CD4-positive, alpha-beta T cell (primary cell): ENCODE measurements at regions not wholly inside any gene's neighbourhood (a gene's known extent, or its start where the extent isn't known, plus 50 kb on each side); places are given as distances from the start of the nearest gene placed in this dataset.

ENCODE experiments used
- ATAC-seq: fragments of 200-7000 bp; cut with Tn5 transposase; one replicate; pipeline ENCODE4 v1.10.0; 2022; ENCODE audit warnings: mild to moderate bottlenecking; ENCODE audit not compliant: poor library complexity
- CTCF ChIA-PET: fragments of 350-600 bp; sonication (Branson Sonifier 250); formaldehyde crosslinking; loops from one replicate; lab custom pipeline; 2021; ENCODE audit warnings: antibody characterized with exemption, inconsistent platforms; lab: Charles Lee
- POLR2A ChIA-PET: fragments of 350-600 bp; sonication (Branson Sonifier 250); formaldehyde crosslinking; loops from one replicate; lab custom pipeline; 2021; ENCODE audit warnings: antibody characterized with exemption, inconsistent platforms; lab: Charles Lee
- DNase-seq, 14 experiments: peaks; one replicate each; pipeline ENCODE4 v3.0.0-alpha.2; 2013 to 2020; ENCODE audit warnings: mixed read lengths in 2 of 14
- H3K27ac ChIP-seq, 2 donors: one replicate each; pipeline versions ENCODE4 v1.5.1 to v1.7.0; 2013; ENCODE audit warnings: low read length in 2 of 2, low read depth in 1 of 2, mild to moderate bottlenecking in 1 of 2
- H3K27me3 ChIP-seq, 2 experiments: 1 replicate in 1 of 2; 2 replicates in 1 of 2; pipeline versions ENCODE4 v1.6.1 to v1.7.0; 2013; ENCODE audit warnings: low read length in 2 of 2, control low read depth in 1 of 2, mild to moderate bottlenecking in 1 of 2, moderate library complexity in 1 of 2; ENCODE audit not compliant: insufficient read depth in 2 of 2, control insufficient read depth in 1 of 2
- H3K36me3 ChIP-seq: one replicate; pipeline ENCODE4 v1.6.1; 2013; ENCODE audit warnings: low read length, control low read depth; ENCODE audit not compliant: insufficient read depth
- H3K4me1 ChIP-seq: one replicate; pipeline ENCODE4 v1.6.1; 2013; ENCODE audit warnings: low read length, control low read depth; ENCODE audit not compliant: insufficient read depth
- H3K4me3 ChIP-seq: one replicate; pipeline ENCODE4 v1.5.1; 2013; ENCODE audit warnings: mild to moderate bottlenecking, low read length, moderate library complexity
- H3K9me3 ChIP-seq, 2 experiments: 1 replicate in 1 of 2; 2 replicates in 1 of 2; pipeline versions ENCODE4 v1.6.1 to v1.7.0; 2013; ENCODE audit warnings: low read length in 2 of 2, mild to moderate bottlenecking in 2 of 2, control low read depth in 1 of 2, moderate library complexity in 1 of 2; ENCODE audit not compliant: control insufficient read depth in 1 of 2, insufficient read depth in 1 of 2
- H3K27ac Mint-ChIP-seq: one replicate; pipeline ENCODE4 v1.8.0; 2020; ENCODE audit warnings: mixed read lengths
- H3K27me3 Mint-ChIP-seq: one replicate; pipeline ENCODE4 v1.8.0; 2021; ENCODE audit warnings: mixed read lengths
- H3K36me3 Mint-ChIP-seq: one replicate; pipeline ENCODE4 v1.8.0; 2021; ENCODE audit warnings: low read depth, mixed read lengths
- H3K4me1 Mint-ChIP-seq: one replicate; pipeline ENCODE4 v1.8.0; 2021; ENCODE audit warnings: low read depth, mixed read lengths
- H3K4me3 Mint-ChIP-seq: one replicate; pipeline ENCODE4 v1.8.0; 2020; ENCODE audit warnings: mild to moderate bottlenecking, mixed read lengths
- H3K9me3 Mint-ChIP-seq: one replicate; pipeline ENCODE4 v1.8.0; 2020; ENCODE audit warnings: mixed read lengths
- intact Hi-C, 2 experiments: fragments of 100-400 bp; cut with DNase I in 1 of 2; cut with micrococcal nuclease in 1 of 2; formaldehyde crosslinking; loops; one replicate each; pipeline versions ENCODE4 v1.15.1 to v1.9.0; 2023 to 2025; cut with DNase I, micrococcal nuclease
- TF ChIP-seq, protein P1 (sequence below): fragments of 200-600 bp; IDR thresholded peaks from one replicate; pipeline ENCODE4 v1.8.0; 2022; ENCODE audit warnings: antibody characterized with exemption, mild to moderate bottlenecking

DNA sequence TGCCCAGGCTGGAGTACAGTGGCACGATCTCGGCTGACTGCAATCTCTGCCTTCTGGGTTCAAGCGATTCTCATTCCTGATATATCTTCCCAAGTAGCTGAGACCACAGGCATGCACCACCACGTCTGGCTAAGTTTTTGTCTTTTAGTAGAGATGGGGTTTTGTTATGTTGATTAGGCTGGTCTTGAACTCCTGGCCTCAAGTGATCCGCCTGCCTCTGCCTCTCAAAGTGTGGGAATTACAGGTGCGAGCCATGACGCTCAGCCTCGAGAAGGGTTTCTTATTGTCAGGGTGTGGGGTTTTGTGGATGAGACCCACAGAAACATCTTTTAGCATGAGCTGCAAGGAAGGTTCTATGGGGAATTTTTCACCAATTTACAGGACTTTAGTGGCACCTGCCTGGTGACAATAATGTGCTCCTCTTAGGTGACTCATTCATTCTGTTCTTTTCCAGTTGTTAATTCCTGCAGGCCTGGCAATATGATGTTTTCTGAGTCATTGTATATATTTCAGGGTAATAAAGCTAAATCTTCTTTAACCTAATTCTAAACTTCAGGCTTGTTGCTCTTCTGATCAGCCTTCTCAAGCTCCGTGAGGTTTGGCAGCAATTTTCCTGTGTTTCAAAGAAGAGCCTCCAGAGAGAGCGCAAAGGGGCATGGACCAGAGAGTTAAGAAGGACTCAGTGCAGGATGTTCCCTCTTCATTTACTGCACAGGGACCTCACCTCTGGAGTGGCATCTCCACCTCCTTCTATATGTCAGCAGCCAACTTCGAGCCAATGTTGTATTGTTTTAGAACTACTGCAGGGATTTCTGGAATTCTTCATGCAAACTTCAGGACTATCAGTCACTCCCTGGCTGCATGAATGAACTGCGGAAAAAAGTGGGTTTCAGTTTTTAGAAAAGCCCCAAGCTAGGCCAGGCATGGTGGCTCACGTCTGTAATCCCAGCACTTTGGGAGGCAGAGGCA, 77.8 kb upstream of the ZNF618 start:
- ChIA-PET POLR2A (no interaction called here), CTCF (interaction anchor here (0.7 kb wide), 1 partner anchor 150 kb away, joined by 3 read pairs; no protein-coding TSS in a partner anchor)
- Histone ChIP-seq H3K36me3 (no peaks in the 10 kb centered on the region), H3K27me3 (no peaks in the 10 kb centered on the region), H3K4me1 (no peaks in the 10 kb centered on the region), H3K4me3 (no peak overlapping the region), H3K27ac (no peak overlapping the region), H3K9me3 (no peaks in the 10 kb centered on the region)
- no peak overlapping the region for H3K27ac Mint-ChIP-seq
- H3K27me3 Mint-ChIP-seq = peaks cover 4% of the 10 kb centered on the region
- no peaks in the 10 kb centered on the region for H3K4me1 Mint-ChIP-seq
- intact Hi-C loops = no loop called here
- DNase-seq = no peak
- TF ChIP-seq, protein P1, sequence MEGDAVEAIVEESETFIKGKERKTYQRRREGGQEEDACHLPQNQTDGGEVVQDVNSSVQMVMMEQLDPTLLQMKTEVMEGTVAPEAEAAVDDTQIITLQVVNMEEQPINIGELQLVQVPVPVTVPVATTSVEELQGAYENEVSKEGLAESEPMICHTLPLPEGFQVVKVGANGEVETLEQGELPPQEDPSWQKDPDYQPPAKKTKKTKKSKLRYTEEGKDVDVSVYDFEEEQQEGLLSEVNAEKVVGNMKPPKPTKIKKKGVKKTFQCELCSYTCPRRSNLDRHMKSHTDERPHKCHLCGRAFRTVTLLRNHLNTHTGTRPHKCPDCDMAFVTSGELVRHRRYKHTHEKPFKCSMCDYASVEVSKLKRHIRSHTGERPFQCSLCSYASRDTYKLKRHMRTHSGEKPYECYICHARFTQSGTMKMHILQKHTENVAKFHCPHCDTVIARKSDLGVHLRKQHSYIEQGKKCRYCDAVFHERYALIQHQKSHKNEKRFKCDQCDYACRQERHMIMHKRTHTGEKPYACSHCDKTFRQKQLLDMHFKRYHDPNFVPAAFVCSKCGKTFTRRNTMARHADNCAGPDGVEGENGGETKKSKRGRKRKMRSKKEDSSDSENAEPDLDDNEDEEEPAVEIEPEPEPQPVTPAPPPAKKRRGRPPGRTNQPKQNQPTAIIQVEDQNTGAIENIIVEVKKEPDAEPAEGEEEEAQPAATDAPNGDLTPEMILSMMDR = no peak
- no peaks in the 10 kb centered on the region for H3K9me3 Mint-ChIP-seq
- H3K4me3 Mint-ChIP-seq = no peak overlapping the region
- H3K36me3 Mint-ChIP-seq = no peaks in the 10 kb centered on the region
- no peak for ATAC-seq

DNA sequence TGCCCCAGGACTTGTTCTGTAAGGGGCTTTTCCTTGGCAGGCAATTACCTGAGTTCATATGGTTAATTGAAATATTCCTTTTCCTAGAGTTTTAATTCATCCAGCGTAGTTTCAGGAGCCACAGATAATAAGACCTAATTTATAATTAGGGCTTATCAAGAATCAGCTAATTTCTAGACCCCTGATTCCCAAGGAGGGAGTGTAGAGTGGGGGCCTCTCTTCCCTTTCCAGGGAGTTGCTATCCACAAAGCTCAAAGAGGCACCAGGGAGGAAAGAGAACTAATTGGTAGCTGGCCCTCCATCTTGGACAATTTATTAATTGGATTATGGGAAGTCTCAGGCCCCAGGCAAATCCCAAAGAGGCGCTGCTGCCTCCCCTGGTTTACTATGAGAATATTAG, 75.8 kb upstream of the ZNF618 start:
- Histone ChIP-seq H3K27ac (no peak overlapping the region), H3K36me3 (no peaks in the 10 kb centered on the region), H3K9me3 (no peaks in the 10 kb centered on the region), H3K4me1 (no peaks in the 10 kb centered on the region), H3K4me3 (no peak overlapping the region), H3K27me3 (no peaks in the 10 kb centered on the region)
- Mint-ChIP-seq H3K27me3 (peaks cover 10% of the 10 kb centered on the region), H3K4me3 (no peak overlapping the region), H3K4me1 (no peaks in the 10 kb centered on the region), H3K27ac (no peak overlapping the region), H3K9me3 (no peaks in the 10 kb centered on the region), H3K36me3 (no peaks in the 10 kb centered on the region)
- ChIA-PET CTCF (no interaction called here), POLR2A (no interaction called here)
- ATAC-seq (no peak), DNase-seq (no peak)
- intact Hi-C loops = no loop called here
- TF ChIP-seq, protein P1 = no peak

DNA sequence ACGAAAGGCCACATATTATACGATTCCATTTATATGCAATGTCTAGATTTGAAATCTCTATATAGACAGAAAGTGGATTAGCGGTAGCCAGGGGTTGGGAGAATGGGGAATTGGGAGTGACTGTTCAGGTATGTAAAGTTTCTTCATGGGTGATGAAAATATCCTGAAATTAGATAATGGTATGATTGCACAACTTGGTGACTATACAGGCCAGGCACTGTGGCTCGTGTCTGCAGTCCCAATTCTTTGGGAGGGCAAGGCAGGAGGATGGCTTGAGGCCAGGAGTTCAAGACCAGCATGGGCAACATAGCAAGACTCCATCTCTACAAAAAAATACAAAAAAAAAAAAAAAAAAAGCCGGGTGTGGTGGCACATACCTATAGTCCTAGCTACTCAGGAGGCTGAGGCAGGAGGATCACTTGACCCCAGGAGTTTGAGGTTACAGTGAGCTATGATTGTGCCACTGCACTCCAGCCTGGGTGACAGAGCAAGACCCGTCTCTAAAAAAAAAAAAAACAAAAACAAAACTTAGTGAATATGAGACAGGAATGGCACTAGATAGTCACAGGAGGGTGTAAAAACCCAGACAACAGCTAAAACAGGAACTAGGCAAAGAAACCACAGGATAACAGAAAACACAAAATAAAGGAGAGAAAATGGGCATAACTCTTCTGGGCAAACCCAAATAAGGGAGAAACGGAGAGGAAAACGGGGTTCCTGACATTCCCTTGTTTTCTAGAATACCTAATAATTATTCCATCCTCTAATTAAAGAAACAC, 72.1 kb upstream of the ZNF618 start:
- POLR2A ChIA-PET = no interaction called here
- no peak overlapping the region for H3K4me3 Mint-ChIP-seq

More for the DNA sequence above, 72.1 kb upstream of the ZNF618 start:
- DNase-seq (no peak), ATAC-seq (no peak)
- Mint-ChIP-seq H3K27ac (no peak overlapping the region), H3K4me1 (no peaks in the 10 kb centered on the region), H3K9me3 (no peaks in the 10 kb centered on the region), H3K27me3 (peaks cover 19% of the 10 kb centered on the region), H3K36me3 (no peaks in the 10 kb centered on the region)
- H3K9me3 ChIP-seq = no peaks in the 10 kb centered on the region
- CTCF ChIA-PET = no interaction called here
- TF ChIP-seq, protein P1 = no peak
- H3K27me3 ChIP-seq = no peaks in the 10 kb centered on the region
- H3K36me3 ChIP-seq = no peaks in the 10 kb centered on the region
- intact Hi-C loops = no loop called here
- H3K4me1 ChIP-seq = peaks cover 4% of the 10 kb centered on the region
- no peak overlapping the region for H3K27ac ChIP-seq
- H3K4me3 ChIP-seq = no peak overlapping the region
